ENCODE measurements at regions not wholly inside any gene's neighbourhood (a gene's known extent, or its start where the extent isn't known, plus 50 kb on each side); places are given as distances from the start of the nearest gene placed in this dataset.
A peak's percentile ranks its signal among the peaks of the same experiment; 100 is the strongest.

GRCh38 chr5:24849210-24849609, 204.4 kb upstream of the CDH10 start:
- no peak for DNase-seq (ENCODE audit: low read depth)

- peak; percentile 32 for DNase-seq (ENCODE audit: low read depth)
These were observed 187.2 kb upstream of the CDH10 start for GRCh38 chr5:24831989-24832388.

- peak; percentile 87 for DNase-seq (ENCODE audit: low read depth)
These were observed 178.8 kb upstream of the CDH10 start for GRCh38 chr5:24823625-24824024.

GRCh38 chr5:24819841-24820240, 175.1 kb upstream of the CDH10 start:
- DNase-seq (ENCODE audit: low read depth) = peak; percentile 53

GRCh38 chr5:24817966-24818365, 173.2 kb upstream of the CDH10 start:
- DNase-seq (ENCODE audit: low read depth) = peak; percentile 37

- DNase-seq (ENCODE audit: low read depth) = no peak
These were observed 171.4 kb upstream of the CDH10 start for GRCh38 chr5:24816206-24816605.

GRCh38 chr5:24805230-24805629, 160.5 kb upstream of the CDH10 start:
- peak; percentile 11 for DNase-seq (ENCODE audit: low read depth)

DNA sequence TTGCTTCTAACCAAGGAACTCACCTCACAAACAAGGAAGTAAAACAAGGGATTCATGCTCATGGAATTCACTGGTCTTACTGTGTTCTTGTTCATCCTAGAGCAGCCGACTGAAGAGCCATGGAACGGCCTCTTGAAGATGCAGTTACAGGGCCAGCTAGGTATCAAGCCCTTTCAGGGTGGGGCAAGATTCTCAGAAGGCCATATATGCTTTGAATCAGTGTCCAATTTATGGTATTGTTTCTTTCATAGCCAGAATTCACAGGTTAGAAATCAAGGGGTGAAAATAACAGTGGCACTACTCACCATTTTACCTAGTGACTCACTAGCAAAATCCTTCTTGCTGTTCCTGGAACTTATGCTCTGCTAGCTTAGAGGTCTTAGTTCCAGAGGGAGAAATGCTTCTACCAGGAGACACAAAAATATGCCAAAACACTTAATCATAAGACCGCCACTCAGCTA, 159.5 kb upstream of the CDH10 start:
- peak; percentile 79 for DNase-seq (ENCODE audit: low read depth)

DNA sequence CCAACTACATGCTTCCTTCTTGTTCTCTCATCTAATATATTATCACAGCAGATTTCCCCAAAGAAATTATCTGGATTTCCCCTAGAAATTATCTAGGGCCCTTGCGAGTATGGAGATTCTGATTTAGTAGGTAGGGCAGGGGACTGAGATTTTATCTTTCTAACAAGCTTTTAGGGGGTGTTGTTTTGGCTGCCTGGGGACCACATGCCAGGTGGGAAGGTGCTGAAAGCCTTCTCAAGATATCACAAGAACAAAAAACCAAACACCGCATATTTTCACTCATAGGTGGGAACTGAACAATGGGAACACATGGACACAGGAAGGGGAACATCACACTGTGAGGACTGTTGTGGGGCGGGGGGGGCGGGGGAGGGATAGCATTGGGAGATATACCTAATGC, 146.5 kb upstream of the CDH10 start:
- no peak for DNase-seq (ENCODE audit: low read depth)

GRCh38 chr5:24789611-24790351, 145.0 kb upstream of the CDH10 start:
- peak; percentile 38 for DNase-seq (ENCODE audit: low read depth)

- DNase-seq (ENCODE audit: low read depth) = peak; percentile 94
These were observed 144.2 kb upstream of the CDH10 start for GRCh38 chr5:24788829-24789514.

GRCh38 chr5:24786108-24786507, 141.3 kb upstream of the CDH10 start:
- no peak for DNase-seq (ENCODE audit: low read depth)

DNA sequence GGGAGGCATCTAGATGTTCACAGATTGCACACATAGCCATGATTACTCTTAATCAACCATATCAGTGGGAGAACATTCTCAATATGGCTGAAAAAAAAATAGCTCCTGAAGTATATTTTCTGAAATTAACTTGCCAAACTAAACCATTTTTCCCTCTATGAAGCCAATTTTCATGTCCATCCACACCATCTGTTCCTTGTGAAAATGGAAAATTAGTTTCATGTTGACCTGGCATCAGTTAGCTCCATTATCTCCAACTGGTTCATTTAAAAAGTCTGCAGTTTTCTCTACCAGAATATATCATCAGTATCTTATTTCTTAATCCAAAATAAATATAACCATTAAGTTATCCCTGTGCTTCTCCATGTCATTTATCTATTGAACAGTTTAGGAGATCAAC, 138.8 kb upstream of the CDH10 start:
- no peak for DNase-seq (ENCODE audit: low read depth)

GRCh38 chr5:24777392-24777791, 132.6 kb upstream of the CDH10 start:
- no peak for DNase-seq (ENCODE audit: low read depth)

DNA sequence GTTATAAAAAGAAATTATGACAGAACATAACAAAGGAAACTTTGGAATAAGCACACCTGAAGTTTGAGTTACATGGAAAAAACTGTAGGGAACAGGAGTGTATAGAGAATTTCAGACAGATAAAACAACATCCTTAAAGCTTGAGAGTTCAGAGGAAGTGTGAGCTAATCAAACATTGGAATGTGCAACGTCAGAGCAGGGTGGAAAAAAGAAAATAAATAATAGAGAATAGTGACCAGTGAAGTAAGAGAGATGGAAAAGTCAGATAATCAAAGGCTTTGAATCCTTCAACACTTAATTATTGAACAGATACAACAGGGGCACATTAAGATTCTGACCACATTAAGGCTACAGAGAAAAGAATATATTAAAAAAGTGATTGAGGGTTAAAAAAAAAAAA, 128.5 kb upstream of the CDH10 start:
- DNase-seq (ENCODE audit: low read depth) = peak; percentile 61

DNA sequence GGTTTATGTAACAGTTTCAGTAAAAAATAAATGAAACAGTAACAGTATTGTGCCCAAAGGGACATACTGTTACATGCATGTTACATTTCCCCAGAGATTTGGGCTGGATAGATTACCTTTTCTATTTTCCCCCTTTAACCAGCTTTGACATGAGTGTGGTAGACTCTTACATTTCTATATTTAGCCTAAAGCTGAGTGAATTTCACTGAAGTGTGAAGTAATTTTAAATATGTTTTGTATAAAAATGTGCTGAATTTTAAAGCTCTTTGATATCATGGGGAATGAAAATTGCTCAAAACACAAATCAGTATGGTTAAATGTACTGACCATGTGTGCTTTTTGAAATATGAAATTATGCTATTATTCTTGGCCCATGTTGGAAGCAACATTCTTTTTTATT, 122.3 kb upstream of the CDH10 start:
- DNase-seq (ENCODE audit: low read depth) = no peak

DNA sequence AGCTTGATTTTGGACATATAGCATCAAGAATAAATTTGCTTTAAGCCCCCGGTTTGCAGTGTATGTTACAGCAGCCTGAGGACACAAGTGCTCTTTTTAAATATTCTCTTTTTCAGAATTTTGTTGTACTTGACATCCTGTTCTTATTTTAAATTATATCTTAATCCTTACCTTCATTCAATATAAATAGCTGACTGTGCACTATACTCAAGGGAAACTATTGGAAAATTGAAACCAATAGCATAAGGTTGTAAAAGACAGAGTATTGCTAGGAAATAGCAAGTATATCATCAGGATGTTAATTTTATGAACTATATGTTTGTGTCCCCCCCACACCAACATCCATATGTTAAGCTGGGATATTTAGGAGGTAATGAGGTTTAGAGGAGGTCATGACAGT, 120.4 kb upstream of the CDH10 start:
- no peak for DNase-seq (ENCODE audit: low read depth)

DNA sequence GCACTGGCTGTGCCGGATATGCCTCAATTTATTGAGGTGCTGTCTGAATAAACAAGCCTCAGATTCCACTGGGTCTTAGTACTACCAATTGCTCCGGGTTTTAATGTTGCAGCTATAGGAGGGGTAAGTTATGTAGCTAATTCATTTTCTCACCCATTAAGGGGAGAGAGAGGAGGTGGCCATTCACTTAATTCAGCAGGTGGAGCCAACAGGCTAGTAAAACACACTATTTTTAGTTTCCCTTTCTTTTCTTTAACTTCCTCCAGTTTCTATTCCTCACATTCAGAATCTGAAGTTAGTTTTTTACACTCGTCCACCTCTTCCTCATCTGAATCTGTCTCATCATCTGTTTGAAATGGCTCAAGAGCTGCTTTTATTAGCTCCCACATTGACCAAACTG, 105.6 kb upstream of the CDH10 start:
- DNase-seq (ENCODE audit: low read depth) = peak; percentile 40

DNA sequence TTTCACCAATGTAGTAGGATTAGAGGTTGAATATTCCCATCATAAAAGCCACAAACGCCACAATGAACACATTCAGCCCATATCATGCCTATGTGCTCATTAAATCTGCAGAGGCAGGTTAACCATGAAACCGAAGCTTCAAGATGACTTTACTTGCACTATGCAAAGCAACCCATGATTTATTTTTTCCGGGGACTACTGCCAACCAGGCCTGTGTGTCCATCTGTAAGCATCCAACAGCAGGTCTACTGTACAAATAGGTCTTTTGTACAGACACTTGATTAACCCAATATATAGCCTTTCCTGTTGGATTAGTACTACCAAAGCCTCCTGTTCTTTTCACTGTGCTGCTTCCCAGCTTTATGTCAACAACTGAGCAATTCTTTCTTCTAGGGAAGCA, 104.9 kb upstream of the CDH10 start:
- peak; percentile 64 for DNase-seq (ENCODE audit: low read depth)

DNA sequence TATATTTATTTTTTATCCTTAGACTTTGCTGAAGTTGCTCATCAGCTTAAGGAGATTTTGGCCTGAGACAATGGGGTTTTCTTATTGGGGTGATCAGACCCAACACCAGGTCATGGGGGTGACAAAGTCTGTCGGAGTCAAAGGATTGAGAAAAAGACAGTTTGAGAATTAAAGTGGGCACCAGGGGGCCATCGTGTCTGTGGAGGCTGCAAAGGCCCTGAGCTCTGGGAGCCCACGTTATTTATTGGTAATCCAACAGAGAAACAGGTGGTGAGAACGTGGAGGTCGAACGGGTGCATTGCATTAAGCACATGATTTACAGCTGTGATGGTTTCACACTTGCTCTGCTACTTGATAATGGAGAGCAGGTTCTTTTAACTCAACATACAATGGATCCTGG, 102.5 kb upstream of the CDH10 start:
- DNase-seq (ENCODE audit: low read depth) = no peak

DNA sequence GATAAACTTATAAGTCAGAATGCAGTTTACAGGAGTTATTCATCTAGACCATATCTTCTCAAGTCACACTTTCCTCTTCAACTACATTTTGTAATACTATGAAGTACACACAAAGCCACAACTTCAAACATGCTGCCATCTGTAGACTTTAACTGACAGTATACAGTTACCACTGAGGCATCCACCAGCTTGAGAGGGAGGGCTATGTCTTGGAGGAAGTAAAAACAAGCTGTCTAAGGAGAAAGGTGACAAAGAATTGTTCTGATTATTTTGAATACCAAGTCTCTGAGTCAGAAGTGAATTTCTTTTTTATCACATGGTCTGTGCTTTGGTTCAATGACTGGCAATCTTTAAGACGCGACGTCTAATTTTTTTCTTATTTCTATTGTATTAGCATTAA, 97.6 kb upstream of the CDH10 start:
- peak; percentile 23 for DNase-seq (ENCODE audit: low read depth)

DNA sequence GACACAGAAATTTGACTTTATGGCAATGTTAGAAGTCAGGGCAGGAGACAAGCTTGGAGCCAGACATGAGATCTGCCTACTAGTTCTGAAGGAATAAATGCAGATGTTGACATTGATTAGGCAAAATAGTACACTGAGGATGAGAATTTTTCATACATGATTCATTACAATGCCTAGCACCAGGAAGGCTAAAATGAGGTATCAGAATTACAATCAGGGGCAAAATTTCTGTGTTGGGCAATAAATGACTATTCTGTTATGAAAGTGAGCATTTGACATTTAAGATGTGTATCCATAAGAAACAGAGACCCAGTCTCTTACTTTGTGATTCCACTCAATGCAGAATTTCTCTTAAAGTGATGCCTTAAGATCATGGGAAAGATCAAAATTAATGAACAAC, 92.4 kb upstream of the CDH10 start:
- DNase-seq (ENCODE audit: low read depth) = no peak

GRCh38 chr5:24735284-24735683, 90.5 kb upstream of the CDH10 start:
- DNase-seq (ENCODE audit: low read depth) = no peak

DNA sequence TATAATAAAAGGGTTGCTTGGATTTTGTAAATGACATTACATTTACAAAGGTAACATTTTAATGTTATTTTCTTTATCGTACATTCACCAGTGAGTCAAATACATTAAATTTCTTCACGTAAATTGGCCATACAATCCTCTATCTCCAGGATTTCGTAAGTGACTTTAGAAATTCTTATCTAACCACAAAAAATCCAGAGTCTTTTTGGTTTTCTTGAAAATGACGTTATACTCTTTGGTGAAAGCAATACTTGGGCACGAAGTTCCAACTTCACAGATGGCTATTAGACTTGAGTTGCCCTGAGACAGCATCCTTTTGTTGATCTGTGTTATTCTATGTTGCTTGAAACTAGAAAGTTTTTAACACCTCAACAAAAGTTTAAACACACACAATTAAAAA, 87.4 kb upstream of the CDH10 start:
- no peak for DNase-seq (ENCODE audit: low read depth)
